ENCODE measurements at regions not wholly inside any gene's neighbourhood (a gene's known extent, or its start where the extent isn't known, plus 50 kb on each side); places are given as distances from the start of the nearest gene placed in this dataset.

- ChIA-PET CTCF (no interaction called here), POLR2A (no interaction called here)
- Mint-ChIP-seq H3K9me3 (no peaks in the 10 kb centered on the region), H3K4me1 (ENCODE audit: low read depth) (peaks cover 3% of the 10 kb centered on the region), H3K36me3 (ENCODE audit: low read depth) (no peaks in the 10 kb centered on the region), H3K27ac (no peak overlapping the region), H3K27me3 (no peaks in the 10 kb centered on the region), H3K4me3 (no peak overlapping the region)
- ATAC-seq: no peak
- DNase-seq: no peak
- no peak for TF ChIP-seq CTCF (IDR thresholded peaks at IDR 0.05)
- intact Hi-C loops (cut with micrococcal nuclease): no loop called here
These were observed 125.7 kb upstream of the CDK1 start for GRCh38 chr10:60652628-60653027.

GRCh38 chr10:60650378-60650800 is 127.9 kb upstream of the CDK1 start:
- CTCF ChIA-PET: interaction anchor here (0.9 to 1.9 kb wide), 7 partner anchors 12 to 206 kb away, joined by 3 to 7 read pairs (median 3); no protein-coding TSS in a partner anchor
- Mint-ChIP-seq H3K4me3 (no peak overlapping the region), H3K27ac (no peak overlapping the region), H3K4me1 (ENCODE audit: low read depth) (peaks cover 3% of the 10 kb centered on the region), H3K9me3 (no peaks in the 10 kb centered on the region), H3K36me3 (ENCODE audit: low read depth) (no peaks in the 10 kb centered on the region), H3K27me3 (no peaks in the 10 kb centered on the region)
- no peak for TF ChIP-seq CTCF (IDR thresholded peaks at IDR 0.05)
- DNase-seq (no peak), ATAC-seq (no peak)
- POLR2A ChIA-PET: no interaction called here
- intact Hi-C loops (cut with micrococcal nuclease): no loop called here

DNA sequence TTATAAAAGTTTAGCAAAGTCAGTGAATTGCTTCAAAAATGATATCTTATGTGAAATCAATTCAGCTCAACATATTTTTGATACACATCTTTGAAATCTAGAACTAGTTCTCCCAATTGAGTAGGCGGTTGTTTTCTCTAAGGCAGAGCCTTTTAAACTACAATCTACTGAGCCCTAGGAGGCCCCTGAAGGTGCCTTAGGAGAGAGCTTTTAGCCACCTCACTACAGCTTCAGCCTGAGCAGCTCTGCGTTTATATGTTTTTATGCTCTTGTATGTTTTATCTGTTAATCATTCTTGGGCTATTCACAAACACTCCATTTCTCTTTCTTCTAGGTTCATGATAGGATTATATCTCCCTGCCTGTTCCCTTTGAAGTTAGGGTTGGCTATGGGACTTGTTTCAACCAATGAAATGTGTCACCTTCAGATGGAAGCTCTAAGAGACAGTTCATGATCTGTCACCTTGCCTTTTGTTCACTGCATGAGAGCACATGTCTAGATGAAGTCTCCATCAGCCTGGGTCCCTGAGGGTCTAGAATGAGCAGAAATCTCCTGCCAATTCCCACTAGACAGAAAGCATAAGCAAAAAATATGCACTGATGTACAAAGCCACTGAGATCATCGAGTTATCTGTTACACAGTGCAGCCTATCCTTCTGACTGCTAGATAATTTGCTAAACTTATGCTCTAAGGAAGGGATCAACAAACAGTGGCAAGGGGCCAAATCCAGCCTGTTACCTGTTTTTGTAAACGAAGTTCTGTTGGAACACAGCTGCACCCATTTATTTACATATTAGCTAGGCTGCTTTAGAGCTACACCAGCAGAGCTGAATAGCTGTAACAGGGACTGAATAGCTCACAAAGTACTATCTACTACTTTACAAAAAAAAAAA is 128.5 kb upstream of the CDK1 start:
- ATAC-seq (no peak), DNase-seq (no peak)
- no peak overlapping the region for H3K4me3 Mint-ChIP-seq
- intact Hi-C loops (cut with micrococcal nuclease): loop anchor here (10.0 kb wide), 2 partner anchors 95 to 445 kb away; no protein-coding TSS in a partner anchor
- H3K27ac Mint-ChIP-seq: no peak overlapping the region
- no peak for TF ChIP-seq CTCF (IDR thresholded peaks at IDR 0.05)
- H3K36me3 Mint-ChIP-seq (ENCODE audit: low read depth): no peaks in the 10 kb centered on the region
- no peaks in the 10 kb centered on the region for H3K9me3 Mint-ChIP-seq
- H3K27me3 Mint-ChIP-seq: no peaks in the 10 kb centered on the region
- H3K4me1 Mint-ChIP-seq (ENCODE audit: low read depth): peaks cover 3% of the 10 kb centered on the region
- ChIA-PET CTCF (interaction anchor here (0.8 to 1.9 kb wide), 8 partner anchors 13 to 535 kb away, joined by 3 to 7 read pairs (median 4); no protein-coding TSS in a partner anchor), POLR2A (interaction anchor here (1.1 kb wide), 1 partner anchor 103 kb away, joined by 3 read pairs; no protein-coding TSS in a partner anchor)

- Mint-ChIP-seq H3K27ac (no peak overlapping the region), H3K9me3 (no peaks in the 10 kb centered on the region), H3K4me3 (no peak overlapping the region), H3K4me1 (ENCODE audit: low read depth) (peaks cover 5% of the 10 kb centered on the region), H3K36me3 (ENCODE audit: low read depth) (no peaks in the 10 kb centered on the region), H3K27me3 (no peaks in the 10 kb centered on the region)
- ATAC-seq (no peak), DNase-seq (no peak)
- CTCF ChIA-PET: interaction anchor here (0.8 to 1.3 kb wide), 4 partner anchors 85 to 534 kb away, joined by 3 to 5 read pairs (median 4); no protein-coding TSS in a partner anchor
- TF ChIP-seq CTCF (IDR thresholded peaks at IDR 0.05): no peak
- intact Hi-C loops (cut with micrococcal nuclease): loop anchor here (10.0 kb wide), 2 partner anchors 94 to 444 kb away; no protein-coding TSS in a partner anchor
- POLR2A ChIA-PET: interaction anchor here (1.1 kb wide), 1 partner anchor 102 kb away, joined by 3 read pairs; no protein-coding TSS in a partner anchor
These were observed 129.5 kb upstream of the CDK1 start for GRCh38 chr10:60648761-60649160.
